ENCODE measurements at regions not wholly inside any gene's neighbourhood (a gene's known extent, or its start where the extent isn't known, plus 50 kb on each side); places are given as distances from the start of the nearest gene placed in this dataset.
A peak's percentile ranks its signal among the peaks of the same experiment; 100 is the strongest.

DNA sequence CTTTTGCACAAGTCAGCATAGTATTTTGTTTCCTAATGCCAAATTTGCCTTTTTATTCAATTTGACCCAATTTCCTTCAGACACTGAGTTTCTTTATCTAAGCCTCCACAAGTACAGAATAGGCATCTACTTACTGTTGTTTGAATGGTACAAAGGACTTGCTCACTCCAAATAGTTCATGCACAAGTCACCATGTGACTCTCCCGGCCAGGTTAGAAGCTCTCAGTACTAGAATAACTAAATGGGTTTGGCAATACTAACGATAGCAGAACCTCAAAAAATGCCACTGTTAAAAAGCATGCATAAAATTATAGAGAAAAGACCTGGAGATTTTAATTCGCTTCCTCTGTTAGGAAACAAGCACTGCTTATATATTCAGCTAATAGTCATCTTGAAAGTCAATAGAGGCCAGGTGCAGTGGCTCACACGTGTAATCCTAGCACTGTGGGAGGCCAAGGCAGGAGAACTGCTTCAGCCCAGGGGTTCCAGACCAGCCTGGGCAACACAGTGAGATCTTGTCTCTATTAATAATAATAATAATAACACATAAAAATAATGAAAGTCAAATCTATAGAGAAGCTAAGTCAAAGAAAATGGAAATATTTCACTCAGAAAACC, 335.8 kb upstream of the MBL2 start:
- ATAC-seq (ENCODE audit: low read depth in 2 of 2) (no peak), DNase-seq (no peak)
- Histone ChIP-seq H3K4me3 (ENCODE audit: low read depth, low read length) (no peak overlapping the region), H3K27ac (ENCODE audit: insufficient read depth, low read length, poor library complexity, severe bottlenecking) (no peak overlapping the region), H3K4me1 (ENCODE audit: control insufficient read depth, insufficient read depth, low read length, poor library complexity, severe bottlenecking) (no peaks in the 10 kb centered on the region), H3K9me3 (ENCODE audit: control insufficient read depth in 2 of 2, low read length in 2 of 2) (peaks cover 4 to 6% of the 10 kb centered on the region in 2 experiments), H3K36me3 (ENCODE audit: control insufficient read depth, insufficient read depth, low read length) (no peaks in the 10 kb centered on the region), H3K27me3 (ENCODE audit: control insufficient read depth, insufficient read depth, low read length) (no peaks in the 10 kb centered on the region)
- no peaks in the 10 kb centered on the region for H3K27me3 Mint-ChIP-seq
- H3K36me3 Mint-ChIP-seq: no peaks in the 10 kb centered on the region
- no peak overlapping the region for H3K27ac Mint-ChIP-seq
- H3K4me1 Mint-ChIP-seq: peaks cover 0 to 3% (median under 1%) of the 10 kb centered on the region in 4 donors
- H3K9me3 Mint-ChIP-seq: peaks cover 2 to 34% (median 14%) of the 10 kb centered on the region in 7 donors
- no peak overlapping the region for H3K4me3 Mint-ChIP-seq

- Mint-ChIP-seq H3K27me3 (no peaks in the 10 kb centered on the region), H3K27ac (no peak overlapping the region), H3K4me3 (no peak overlapping the region), H3K9me3 (peaks cover 2 to 37% (median 14%) of the 10 kb centered on the region in 7 donors), H3K36me3 (no peaks in the 10 kb centered on the region), H3K4me1 (peaks cover 0 to 3% (median under 1%) of the 10 kb centered on the region in 4 donors)
- Histone ChIP-seq H3K9me3 (ENCODE audit: control insufficient read depth in 2 of 2, low read length in 2 of 2) (peaks cover 4 to 6% of the 10 kb centered on the region in 2 experiments), H3K4me1 (ENCODE audit: control insufficient read depth, insufficient read depth, low read length, poor library complexity, severe bottlenecking) (no peaks in the 10 kb centered on the region), H3K27ac (ENCODE audit: insufficient read depth, low read length, poor library complexity, severe bottlenecking) (no peak overlapping the region), H3K4me3 (ENCODE audit: low read depth, low read length) (no peak overlapping the region), H3K36me3 (ENCODE audit: control insufficient read depth, insufficient read depth, low read length) (no peaks in the 10 kb centered on the region), H3K27me3 (ENCODE audit: control insufficient read depth, insufficient read depth, low read length) (no peaks in the 10 kb centered on the region)
- ATAC-seq (ENCODE audit: low read depth in 2 of 2) (no peak), DNase-seq (no peak)
Measured at GRCh38 chr10:53107711-53108110, 335.1 kb upstream of the MBL2 start.

GRCh38 chr10:53102424-53102823, 329.8 kb upstream of the MBL2 start:
- ATAC-seq (ENCODE audit: low read depth in 2 of 2): no peak
- no peak overlapping the region for H3K27ac Mint-ChIP-seq
- no peak overlapping the region for H3K4me3 ChIP-seq (ENCODE audit: low read depth, low read length)
- H3K27me3 ChIP-seq (ENCODE audit: control insufficient read depth, insufficient read depth, low read length): no peaks in the 10 kb centered on the region
- no peaks in the 10 kb centered on the region for H3K27me3 Mint-ChIP-seq
- no peak for DNase-seq
- H3K27ac ChIP-seq (ENCODE audit: insufficient read depth, low read length, poor library complexity, severe bottlenecking): no peak overlapping the region
- peaks cover 5 to 6% of the 10 kb centered on the region in 2 experiments for H3K9me3 ChIP-seq (ENCODE audit: control insufficient read depth in 2 of 2, low read length in 2 of 2)
- no peaks in the 10 kb centered on the region for H3K36me3 ChIP-seq (ENCODE audit: control insufficient read depth, insufficient read depth, low read length)
- no peaks in the 10 kb centered on the region for H3K4me1 ChIP-seq (ENCODE audit: control insufficient read depth, insufficient read depth, low read length, poor library complexity, severe bottlenecking)
- H3K4me3 Mint-ChIP-seq: no peak overlapping the region
- H3K4me1 Mint-ChIP-seq: no peaks in the 10 kb centered on the region
- H3K9me3 Mint-ChIP-seq: peaks cover 0 to 39% (median 7%) of the 10 kb centered on the region in 7 donors
- no peaks in the 10 kb centered on the region for H3K36me3 Mint-ChIP-seq

DNA sequence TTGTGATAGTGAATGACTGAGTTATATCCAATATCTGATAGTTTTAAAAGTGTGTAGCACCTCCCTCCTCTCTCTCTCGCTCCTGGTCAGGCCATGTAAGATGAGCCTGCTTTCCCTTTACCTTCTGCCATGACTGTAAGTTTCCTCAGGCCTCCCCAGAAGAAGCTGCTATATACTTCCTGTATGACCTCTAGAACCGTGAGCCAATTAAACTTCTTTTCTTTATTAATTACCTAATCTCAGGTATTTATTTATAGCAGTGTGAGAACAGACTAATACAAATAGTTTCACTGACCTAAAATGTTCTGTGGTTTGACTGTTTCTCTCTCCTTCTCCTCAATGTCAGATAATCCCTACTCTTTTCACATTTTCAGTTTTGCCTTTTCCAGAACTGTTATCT, 321.3 kb upstream of the MBL2 start:
- peaks cover 3 to 13% of the 10 kb centered on the region in 2 experiments for H3K9me3 ChIP-seq (ENCODE audit: control insufficient read depth in 2 of 2, low read length in 2 of 2)
- H3K27me3 ChIP-seq (ENCODE audit: control insufficient read depth, insufficient read depth, low read length): no peaks in the 10 kb centered on the region
- H3K27ac ChIP-seq (ENCODE audit: insufficient read depth, low read length, poor library complexity, severe bottlenecking): no peak overlapping the region
- peaks cover 0 to 27% (median 7%) of the 10 kb centered on the region in 7 donors for H3K9me3 Mint-ChIP-seq
- DNase-seq (no peak), ATAC-seq (ENCODE audit: low read depth in 2 of 2) (no peak)
- H3K4me1 Mint-ChIP-seq: peaks cover 0 to 4% (median 0%) of the 10 kb centered on the region in 4 donors
- no peaks in the 10 kb centered on the region for H3K36me3 Mint-ChIP-seq
- peaks cover 4% of the 10 kb centered on the region for H3K27me3 Mint-ChIP-seq
- no peaks in the 10 kb centered on the region for H3K4me1 ChIP-seq (ENCODE audit: control insufficient read depth, insufficient read depth, low read length, poor library complexity, severe bottlenecking)
- H3K36me3 ChIP-seq (ENCODE audit: control insufficient read depth, insufficient read depth, low read length): no peaks in the 10 kb centered on the region
- H3K4me3 Mint-ChIP-seq: no peak overlapping the region
- H3K4me3 ChIP-seq (ENCODE audit: low read depth, low read length): no peak overlapping the region
- no peak overlapping the region for H3K27ac Mint-ChIP-seq

DNA sequence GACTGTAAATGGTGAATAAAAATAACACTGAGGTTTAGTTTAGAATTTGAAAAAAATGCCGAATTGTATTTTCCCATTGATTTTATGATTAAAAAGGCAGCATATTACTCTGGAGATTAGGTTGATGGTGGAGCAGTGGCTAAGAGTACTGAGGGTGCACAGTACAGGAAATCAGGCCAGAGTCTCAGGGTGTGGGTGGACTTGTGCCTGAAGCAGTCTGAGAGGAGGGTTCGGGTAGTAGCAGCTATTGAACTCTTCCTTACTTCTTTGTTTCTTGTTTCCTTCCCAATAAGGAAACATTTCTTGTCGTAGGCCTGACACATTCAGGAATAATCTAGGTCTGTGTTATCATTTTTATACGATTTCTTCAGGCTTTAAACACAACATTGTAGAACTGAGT, 319.0 kb upstream of the MBL2 start:
- DNase-seq (no peak), ATAC-seq (ENCODE audit: low read depth in 2 of 2) (no peak)
- H3K9me3 Mint-ChIP-seq: peaks cover 0 to 35% (median 4%) of the 10 kb centered on the region in 7 donors
- H3K27ac Mint-ChIP-seq: no peak overlapping the region
- H3K4me1 Mint-ChIP-seq: no peaks in the 10 kb centered on the region
- Histone ChIP-seq H3K36me3 (ENCODE audit: control insufficient read depth, insufficient read depth, low read length) (no peaks in the 10 kb centered on the region), H3K27me3 (ENCODE audit: control insufficient read depth, insufficient read depth, low read length) (no peaks in the 10 kb centered on the region), H3K9me3 (ENCODE audit: control insufficient read depth in 2 of 2, low read length in 2 of 2) (peaks cover 0 to 7% of the 10 kb centered on the region in 2 experiments), H3K4me1 (ENCODE audit: control insufficient read depth, insufficient read depth, low read length, poor library complexity, severe bottlenecking) (no peaks in the 10 kb centered on the region), H3K4me3 (ENCODE audit: low read depth, low read length) (no peak overlapping the region), H3K27ac (ENCODE audit: insufficient read depth, low read length, poor library complexity, severe bottlenecking) (no peak overlapping the region)
- peaks cover 4% of the 10 kb centered on the region for H3K27me3 Mint-ChIP-seq
- H3K36me3 Mint-ChIP-seq: no peaks in the 10 kb centered on the region
- peak overlapping the region in 1 of 4 donors; percentile 44 for H3K4me3 Mint-ChIP-seq

GRCh38 chr10:53088961-53089360, 316.4 kb upstream of the MBL2 start:
- H3K4me1 ChIP-seq (ENCODE audit: control insufficient read depth, insufficient read depth, low read length, poor library complexity, severe bottlenecking): no peaks in the 10 kb centered on the region
- Mint-ChIP-seq H3K27me3 (peaks cover 4% of the 10 kb centered on the region), H3K27ac (no peak overlapping the region), H3K4me3 (no peak overlapping the region), H3K36me3 (no peaks in the 10 kb centered on the region), H3K9me3 (peaks cover 0 to 49% (median 9%) of the 10 kb centered on the region in 7 donors), H3K4me1 (no peaks in the 10 kb centered on the region)
- no peak for DNase-seq
- no peaks in the 10 kb centered on the region for H3K27me3 ChIP-seq (ENCODE audit: control insufficient read depth, insufficient read depth, low read length)
- no peaks in the 10 kb centered on the region for H3K36me3 ChIP-seq (ENCODE audit: control insufficient read depth, insufficient read depth, low read length)
- ATAC-seq (ENCODE audit: low read depth in 2 of 2): no peak
- peaks cover 0 to 4% of the 10 kb centered on the region in 2 experiments for H3K9me3 ChIP-seq (ENCODE audit: control insufficient read depth in 2 of 2, low read length in 2 of 2)
- H3K27ac ChIP-seq (ENCODE audit: insufficient read depth, low read length, poor library complexity, severe bottlenecking): no peak overlapping the region
- no peak overlapping the region for H3K4me3 ChIP-seq (ENCODE audit: low read depth, low read length)

DNA sequence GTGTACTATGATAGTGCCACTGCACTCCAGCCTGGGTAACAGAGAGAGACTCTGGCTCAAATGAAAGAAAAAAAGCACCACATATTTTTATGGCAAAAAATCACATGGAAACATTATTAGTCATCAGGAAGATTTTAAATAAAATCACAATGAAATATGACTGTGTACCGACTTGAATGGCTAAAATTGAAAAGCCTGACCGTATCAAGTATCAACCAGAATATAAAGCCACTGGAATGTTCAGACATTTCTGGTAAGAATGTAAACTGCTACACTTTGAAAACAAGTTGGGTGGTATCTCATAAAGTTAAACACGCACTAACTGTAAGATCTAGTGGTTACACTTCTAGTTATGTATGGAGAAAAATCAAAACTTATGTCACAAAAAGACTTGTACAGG, 306.7 kb upstream of the MBL2 start:
- no peak overlapping the region for H3K27ac Mint-ChIP-seq
- no peak for DNase-seq

DNA sequence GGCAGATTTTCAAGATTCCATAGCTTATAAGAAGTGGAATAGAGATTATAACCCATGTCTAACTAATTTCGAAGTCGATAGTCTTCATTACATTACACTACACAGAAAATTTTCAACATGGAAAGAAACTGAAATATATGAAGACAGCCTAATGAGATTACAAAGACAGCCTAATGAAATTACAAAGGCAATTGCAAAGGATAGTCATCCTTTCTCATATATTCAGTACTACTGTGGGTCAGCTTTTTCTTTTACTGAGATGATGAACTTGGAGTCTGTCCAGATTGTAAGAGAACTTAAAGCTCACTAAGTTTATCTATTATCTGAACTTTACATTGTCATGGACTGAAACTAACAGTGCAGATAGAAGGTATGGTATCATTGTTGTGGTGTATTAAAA, 304.4 kb upstream of the MBL2 start:
- no peaks in the 10 kb centered on the region for H3K36me3 ChIP-seq (ENCODE audit: control insufficient read depth, insufficient read depth, low read length)
- Mint-ChIP-seq H3K27me3 (no peaks in the 10 kb centered on the region), H3K9me3 (peaks cover 0 to 35% (median 8%) of the 10 kb centered on the region in 7 donors), H3K4me1 (no peaks in the 10 kb centered on the region), H3K27ac (no peak overlapping the region), H3K36me3 (no peaks in the 10 kb centered on the region), H3K4me3 (no peak overlapping the region)
- no peaks in the 10 kb centered on the region for H3K4me1 ChIP-seq (ENCODE audit: control insufficient read depth, insufficient read depth, low read length, poor library complexity, severe bottlenecking)
- H3K27ac ChIP-seq (ENCODE audit: insufficient read depth, low read length, poor library complexity, severe bottlenecking): no peak overlapping the region
- no peaks in the 10 kb centered on the region for H3K27me3 ChIP-seq (ENCODE audit: control insufficient read depth, insufficient read depth, low read length)
- peaks cover 0 to 6% of the 10 kb centered on the region in 2 experiments for H3K9me3 ChIP-seq (ENCODE audit: control insufficient read depth in 2 of 2, low read length in 2 of 2)
- no peak overlapping the region for H3K4me3 ChIP-seq (ENCODE audit: low read depth, low read length)
- ATAC-seq (ENCODE audit: low read depth in 2 of 2) (no peak), DNase-seq (no peak)

More for the DNA sequence above, 306.7 kb upstream of the MBL2 start:
- Histone ChIP-seq H3K27ac (ENCODE audit: insufficient read depth, low read length, poor library complexity, severe bottlenecking) (no peak overlapping the region), H3K4me3 (ENCODE audit: low read depth, low read length) (no peak overlapping the region), H3K36me3 (ENCODE audit: control insufficient read depth, insufficient read depth, low read length) (no peaks in the 10 kb centered on the region), H3K4me1 (ENCODE audit: control insufficient read depth, insufficient read depth, low read length, poor library complexity, severe bottlenecking) (no peaks in the 10 kb centered on the region), H3K27me3 (ENCODE audit: control insufficient read depth, insufficient read depth, low read length) (no peaks in the 10 kb centered on the region), H3K9me3 (ENCODE audit: control insufficient read depth in 2 of 2, low read length in 2 of 2) (peaks cover 0 to 6% of the 10 kb centered on the region in 2 experiments)
- no peaks in the 10 kb centered on the region for H3K4me1 Mint-ChIP-seq
- ATAC-seq (ENCODE audit: low read depth in 2 of 2): no peak
- no peaks in the 10 kb centered on the region for H3K27me3 Mint-ChIP-seq
- H3K4me3 Mint-ChIP-seq: no peak overlapping the region
- H3K9me3 Mint-ChIP-seq: peaks cover 5 to 39% (median 11%) of the 10 kb centered on the region in 7 donors
- H3K36me3 Mint-ChIP-seq: no peaks in the 10 kb centered on the region
